SH-SY5Y (cell line): ENCODE measurements at regions not wholly inside any gene's neighbourhood (a gene's known extent, or its start where the extent isn't known, plus 50 kb on each side); places are given as distances from the start of the nearest gene placed in this dataset.

ENCODE experiments used
- GATA2 ChIP-seq: IDR thresholded peaks from 2 replicates; pipeline ENCODE4 v1.6.1; 2011; ENCODE audit warnings: mild to moderate bottlenecking, low read depth, low read length
- GATA3 ChIP-seq: IDR thresholded peaks from 2 replicates; pipeline ENCODE4 v1.6.1; 2011; ENCODE audit warnings: low read depth, mild to moderate bottlenecking, low read length, moderate library complexity

DNA sequence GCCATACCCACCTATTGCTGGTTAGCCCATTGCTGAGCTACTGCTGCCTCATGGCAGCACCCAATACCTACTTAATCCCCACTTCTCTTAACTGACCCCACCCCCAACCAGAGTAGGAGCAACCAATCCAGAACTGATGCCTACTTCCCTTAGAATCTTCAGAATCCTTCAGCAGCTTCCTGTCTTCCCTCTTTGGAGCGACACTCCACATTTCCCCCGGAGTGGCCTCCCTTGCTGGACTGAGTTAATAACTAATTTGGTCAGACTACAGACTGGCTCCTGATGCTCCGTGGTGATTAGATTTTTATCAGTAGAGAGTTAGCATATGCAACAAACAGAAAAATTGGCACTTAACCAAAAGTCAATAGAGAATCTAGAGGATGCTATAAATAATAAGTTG lies 51.2 kb upstream of the UBR2 start:
- TF ChIP-seq GATA2 = peak; percentile 86
- TF ChIP-seq GATA3 = peak; percentile 88
